ENCODE measurements at regions not wholly inside any gene's neighbourhood (a gene's known extent, or its start where the extent isn't known, plus 50 kb on each side); places are given as distances from the start of the nearest gene placed in this dataset.
A peak's percentile ranks its signal among the peaks of the same experiment; 100 is the strongest.

DNA sequence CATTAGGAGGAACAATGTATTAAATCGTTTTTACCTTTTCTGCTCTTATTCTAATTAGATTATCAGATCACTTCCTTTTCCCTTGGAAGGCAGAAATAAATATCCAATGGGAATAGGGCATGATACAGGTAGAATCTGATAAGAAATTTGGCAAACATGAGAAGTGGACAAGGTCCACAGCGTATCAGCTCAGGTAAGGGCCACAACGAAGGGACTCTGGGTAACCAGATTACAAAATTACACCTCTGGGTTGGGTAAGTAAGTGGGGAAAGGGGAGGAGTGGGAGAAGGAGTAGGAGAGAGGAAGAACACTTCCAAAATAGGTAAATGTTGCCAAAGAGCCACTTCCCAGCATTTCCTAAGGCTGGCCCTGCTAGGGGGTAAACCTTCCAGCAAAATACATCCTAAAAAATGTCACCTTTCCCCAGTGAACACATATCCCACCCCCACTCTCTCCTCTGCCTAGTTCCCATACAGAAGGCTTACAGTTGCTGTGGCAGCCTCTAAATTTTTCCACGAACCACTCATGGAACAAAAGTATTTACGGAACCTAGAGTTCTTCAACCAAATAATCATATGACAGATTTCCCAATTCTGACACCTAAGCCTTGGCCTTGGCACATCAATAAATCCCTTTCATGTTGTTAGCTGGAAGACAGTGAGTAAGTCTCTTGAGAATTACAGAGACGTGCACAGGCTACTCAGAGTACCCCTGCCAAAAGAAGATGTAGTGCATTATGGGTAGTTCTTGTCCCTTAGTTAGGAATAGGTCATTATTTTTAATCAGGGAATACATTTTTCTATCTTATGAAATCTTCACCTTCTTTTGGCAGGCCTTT, 51.5 kb upstream of the DLX6 start:
- Histone ChIP-seq H4K20me1 (ENCODE audit: insufficient read depth, low read length) (no peaks in the 10 kb centered on the region), H3K79me2 (ENCODE audit: insufficient read depth, low read length) (no peaks in the 10 kb centered on the region), H3K4me3 (replicated peaks in 1 of 3; ENCODE audit: insufficient read depth in 1 of 3, low read depth in 2 of 3, low read length in 3 of 3) (no peak overlapping the region), H3K9ac (ENCODE audit: insufficient read depth, low read depth, low read length) (no peak overlapping the region), H3K27me3 (ENCODE audit: control insufficient read depth in 1 of 2, insufficient read depth in 2 of 2, low read length in 2 of 2) (no peaks in the 10 kb centered on the region), H3K36me3 (replicated peaks in 1 of 2; ENCODE audit: control insufficient read depth in 1 of 2, insufficient read depth in 2 of 2, low read length in 2 of 2) (no peaks in the 10 kb centered on the region), H3K9me3 (ENCODE audit: low read length) (no peaks in the 10 kb centered on the region), H3K4me2 (ENCODE audit: low read depth, low read length) (no peak overlapping the region), H3K27ac (ENCODE audit: extremely low read length, insufficient read depth, low read length) (no peak overlapping the region), H2AFZ (ENCODE audit: low read length) (no peak overlapping the region), H3K4me1 (ENCODE audit: insufficient read depth, low read length) (peaks cover 23% of the 10 kb centered on the region)
- ChIA-PET POLR2A (interaction anchor here (1.1 kb wide), 1 partner anchor 51 kb away, joined by 3 read pairs; the partner anchor contains the start of gene DLX6), CTCF (ENCODE audit: low intra/inter-chr PET ratio, low total read pairs) (no interaction called here)
- intact Hi-C loops (cut with micrococcal nuclease; ENCODE audit: unreplicated experiment) (loop anchor here (5.0 kb wide), 1 partner anchor 63 kb away; no protein-coding TSS in a partner anchor), in situ Hi-C loops (cut with HindIII; ENCODE audit: extremely low pct_ligation_motif_present, low pct_unique_long_range_greater_than_20kb) (no loop called here)
- BruUV-seq (replicated peaks), result no TSS peak
- 19% methylated on average over 6 of the region's 6 CpGs for WGBS (ENCODE audit: low lambda C conversion rate)
- no peak for DNase-seq (ENCODE audit: low spot score)
- no peak for ATAC-seq
- TF ChIP-seq ZEB1 (IDR thresholded peaks at IDR 0.05; ENCODE audit: insufficient replicate concordance, low read depth), result peak; percentile 39
- no peak for TF ChIP-seq SUZ12 (IDR thresholded peaks at IDR 0.05; ENCODE audit: low read depth, low read length)
- FAIRE-seq, result no peak

Small RNA genes in the stretch of these regions (small RNA-seq; reads per million reads assigned to genes)
- gene RN7SL252P (ENCODE audit: insufficient read depth in 2 of 3, insufficient read length in 3 of 3, low read depth in 2 of 3, low replicate concordance in 1 of 3), result 0 reads per million in 3 experiments
